OCI-LY7 (cell line): ENCODE measurements at regions not wholly inside any gene's neighbourhood (a gene's known extent, or its start where the extent isn't known, plus 50 kb on each side); places are given as distances from the start of the nearest gene placed in this dataset.

Source experiments
- BruUV-seq: library from RNA; stranded (reverse); fragments of 400-500 nt; replicated peaks from 2 replicates; lab custom pipeline; 2021; lab: Mats Ljungman, UMichigan
- CTCF ChIA-PET: fragments of 300-600 bp; sonication (Branson Sonifier 250); formaldehyde crosslinking; loops from one replicate; lab custom pipeline; 2022; ENCODE audit warnings: antibody characterized with exemption; ENCODE audit not compliant: unreplicated experiment; lab: Charles Lee
- POLR2A ChIA-PET: fragments of 300-600 bp; sonication (Branson Sonifier 250); formaldehyde crosslinking; loops from one replicate; lab custom pipeline; 2022; ENCODE audit warnings: antibody characterized with exemption; lab: Charles Lee
- DNase-seq: peaks from one replicate; pipeline ENCODE4 v3.0.0-alpha.2; 2015; ENCODE audit warnings: low spot score
- H2AFZ ChIP-seq: fragments of 200-600 bp; sonication (generic), shearing (Covaris generic); 2 replicates; pipeline ENCODE4 v1.6.1; 2014; ENCODE audit warnings: mild to moderate bottlenecking, antibody characterized with exemption, low read length, moderate library complexity
- H3K27ac ChIP-seq: fragments of 200-600 bp; sonication (generic); 2 replicates; pipeline ENCODE4 v1.5.1; 2014; ENCODE audit warnings: mixed run types, low read depth, mild to moderate bottlenecking, moderate library complexity, low read length, inconsistent platforms; ENCODE audit not compliant: poor library complexity, severe bottlenecking
- H3K36me3 ChIP-seq: fragments of 200-600 bp; sonication (generic); 2 replicates; pipeline ENCODE4 v1.6.1; 2014; ENCODE audit warnings: mild to moderate bottlenecking, antibody characterized with exemption, low read length, moderate library complexity, mixed read lengths; ENCODE audit not compliant: insufficient read depth
- H3K4me1 ChIP-seq: fragments of 200-600 bp; sonication (generic); 2 replicates; pipeline ENCODE4 v1.5.1; 2014; ENCODE audit warnings: mild to moderate bottlenecking, low read length; ENCODE audit not compliant: insufficient read depth, poor library complexity, severe bottlenecking
- H3K4me2 ChIP-seq: fragments of 200-600 bp; sonication (generic); 2 replicates; pipeline ENCODE4 v1.6.1; 2014; ENCODE audit warnings: mild to moderate bottlenecking, low read length
- H3K4me3 ChIP-seq: fragments of 200-600 bp; sonication (generic); 2 replicates; pipeline ENCODE4 v1.5.1; 2014; ENCODE audit warnings: mild to moderate bottlenecking, low read depth, low read length; ENCODE audit not compliant: poor library complexity, severe bottlenecking
- H3K79me2 ChIP-seq: fragments of 200-600 bp; sonication (generic); 2 replicates; pipeline ENCODE4 v1.6.1; 2016; ENCODE audit warnings: low read depth, mild to moderate bottlenecking, low read length, moderate library complexity, mixed read lengths; ENCODE audit not compliant: insufficient read depth
- H3K9me2 ChIP-seq: fragments of 200-600 bp; sonication (generic); 2 replicates; pipeline ENCODE4 v1.6.1; 2016; ENCODE audit warnings: mild to moderate bottlenecking, low read length, mixed read lengths; ENCODE audit not compliant: insufficient read depth
- H3K9me3 ChIP-seq: fragments of 200-600 bp; sonication (generic); 2 replicates; pipeline ENCODE4 v1.6.1; 2014; ENCODE audit warnings: mild to moderate bottlenecking, mixed run types, low read length, mixed read lengths
- H4K20me1 ChIP-seq: fragments of 200-600 bp; sonication (generic); 2 replicates; pipeline ENCODE4 v1.6.1; 2014; ENCODE audit warnings: mild to moderate bottlenecking, antibody characterized with exemption, low read length, moderate library complexity, mixed read lengths; ENCODE audit not compliant: insufficient read depth
- CTCF ChIP-seq: fragments of 200-600 bp; sonication (generic); conservative IDR thresholded peaks from 2 replicates; pipeline ENCODE4 v1.5.1; 2014; ENCODE audit warnings: mild to moderate bottlenecking, antibody characterized with exemption, low read length, moderate library complexity, mixed read lengths
- EZH2phosphoT487 ChIP-seq: fragments of 200-600 bp; sonication (generic); IDR thresholded peaks from 2 replicates; pipeline ENCODE4 v1.6.1; 2018; ENCODE audit warnings: low read depth, borderline replicate concordance, mild to moderate bottlenecking, mixed run types, antibody characterized with exemption, low read length, moderate library complexity, mixed read lengths
- intact Hi-C: fragments of 100-400 bp; cut with micrococcal nuclease; formaldehyde crosslinking; loops from one replicate; pipeline ENCODE4 v1.10.0; 2022; ENCODE audit not compliant: unreplicated experiment

GRCh38 chr2:44836916-44837315 is 104.6 kb upstream of the SIX3 start:
- Histone ChIP-seq H3K4me3 (no peak overlapping the region), H4K20me1 (no peaks in the 10 kb centered on the region), H3K9me3 (no peaks in the 10 kb centered on the region), H3K4me1 (no peaks in the 10 kb centered on the region), H3K36me3 (no peaks in the 10 kb centered on the region), H3K4me2 (no peak overlapping the region), H3K79me2 (no peaks in the 10 kb centered on the region), H3K9me2 (no peaks in the 10 kb centered on the region), H3K27ac (no peak overlapping the region), H2AFZ (no peak overlapping the region)
- intact Hi-C loops: no loop called here
- POLR2A ChIA-PET: no interaction called here
- TF ChIP-seq EZH2phosphoT487: no peak
- TF ChIP-seq CTCF: no peak
- no TSS peak for BruUV-seq
- CTCF ChIA-PET: no interaction called here
- no peak for DNase-seq

- no peaks in the 10 kb centered on the region for H3K79me2 ChIP-seq
- H4K20me1 ChIP-seq: no peaks in the 10 kb centered on the region
- H3K4me1 ChIP-seq: no peaks in the 10 kb centered on the region
- POLR2A ChIA-PET: no interaction called here
- no peak overlapping the region for H3K27ac ChIP-seq
- no peaks in the 10 kb centered on the region for H3K9me2 ChIP-seq
- no peak overlapping the region for H3K4me2 ChIP-seq
- DNase-seq: no peak
- H3K9me3 ChIP-seq: no peaks in the 10 kb centered on the region
- intact Hi-C loops: no loop called here
- no peaks in the 10 kb centered on the region for H3K36me3 ChIP-seq
- BruUV-seq: no TSS peak
- no peak overlapping the region for H3K4me3 ChIP-seq
- H2AFZ ChIP-seq: no peak overlapping the region
- no peak for TF ChIP-seq EZH2phosphoT487
- no peak for TF ChIP-seq CTCF
- CTCF ChIA-PET: no interaction called here
These were observed 103.2 kb upstream of the SIX3 start for GRCh38 chr2:44838116-44838790.

- no TSS peak for BruUV-seq
- POLR2A ChIA-PET: no interaction called here
- Histone ChIP-seq H3K4me3 (no peak overlapping the region), H3K9me2 (no peaks in the 10 kb centered on the region), H2AFZ (no peak overlapping the region), H3K4me1 (no peaks in the 10 kb centered on the region), H3K27ac (no peak overlapping the region), H3K79me2 (no peaks in the 10 kb centered on the region), H3K36me3 (no peaks in the 10 kb centered on the region), H3K9me3 (no peaks in the 10 kb centered on the region), H4K20me1 (no peaks in the 10 kb centered on the region), H3K4me2 (no peak overlapping the region)
- DNase-seq: no peak
- CTCF ChIA-PET: no interaction called here
- intact Hi-C loops: no loop called here
- TF ChIP-seq CTCF (no peak), EZH2phosphoT487 (no peak)
These were observed 102.1 kb upstream of the SIX3 start for GRCh38 chr2:44839370-44839769.
